HG02938 (cell line): ENCODE measurements at regions not wholly inside any gene's neighbourhood (a gene's known extent, or its start where the extent isn't known, plus 50 kb on each side); places are given as distances from the start of the nearest gene placed in this dataset.

ENCODE experiments used
- ATAC-seq: cut with Tn5 transposase; IDR thresholded peaks from one replicate; pipeline ENCODE4 v1.9.1; 2021; ENCODE audit warnings: mild to moderate bottlenecking, moderate library complexity; ENCODE audit not compliant: unreplicated experiment

DNA sequence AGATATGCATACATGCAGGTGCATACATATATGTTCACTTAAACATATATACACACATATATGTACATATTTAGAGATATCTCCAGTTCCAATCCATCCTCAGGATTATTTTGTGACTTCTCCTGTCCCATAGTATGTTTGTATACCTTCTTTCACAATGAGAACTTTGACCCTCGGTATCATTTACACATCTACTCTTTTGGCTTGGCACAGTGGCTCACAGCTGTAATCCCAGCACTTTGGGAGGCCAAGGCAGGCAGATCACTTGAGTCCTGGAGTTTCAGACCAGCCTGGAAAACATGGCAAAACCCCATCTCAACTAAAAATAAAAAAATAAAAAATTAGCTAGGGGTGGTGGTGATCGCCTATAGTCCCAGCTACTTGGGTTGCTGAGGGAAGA lies 148.1 kb upstream of the CCL2 start:
- no peak for ATAC-seq

DNA sequence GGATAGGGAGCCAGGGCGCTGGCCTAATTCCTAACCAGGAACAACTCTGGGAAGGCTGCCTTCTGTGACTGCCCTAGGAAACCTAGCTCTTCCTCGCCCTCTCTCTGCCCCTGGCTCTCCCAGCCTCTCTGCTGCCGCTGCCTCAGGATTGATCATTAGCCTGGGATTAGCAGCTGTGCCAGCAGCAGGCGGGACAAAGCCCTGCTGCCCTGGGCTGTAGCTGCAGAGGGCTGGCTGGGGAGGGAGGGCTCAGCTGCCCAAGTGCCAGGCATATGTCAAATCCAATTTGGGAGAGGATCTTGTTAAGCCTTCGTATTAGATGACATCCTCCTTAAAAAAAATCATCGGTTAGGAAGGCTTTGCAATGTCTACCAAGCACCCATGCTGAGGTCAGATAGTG lies 144.8 kb upstream of the CCL2 start:
- ATAC-seq = no peak

DNA sequence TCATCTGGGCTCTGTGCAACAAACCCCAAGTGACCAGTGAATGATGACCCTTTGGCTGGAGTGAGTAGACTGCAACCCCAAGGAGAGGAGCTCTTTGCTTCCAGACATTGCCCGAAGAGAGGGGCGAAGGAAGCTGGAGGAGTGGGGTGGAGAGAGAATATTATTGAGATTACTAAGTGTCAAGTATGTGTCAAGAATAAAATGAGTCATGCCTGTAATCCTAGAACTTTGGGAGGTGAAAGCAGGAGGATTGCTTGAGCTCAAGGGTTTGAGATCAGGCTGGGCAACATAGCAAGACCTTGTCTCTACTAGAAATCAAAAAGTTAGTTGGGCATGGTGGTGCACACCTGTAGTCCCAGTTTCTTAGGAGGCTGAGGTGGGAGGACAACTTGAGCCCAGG lies 142.0 kb upstream of the CCL2 start:
- ATAC-seq = no peak

DNA sequence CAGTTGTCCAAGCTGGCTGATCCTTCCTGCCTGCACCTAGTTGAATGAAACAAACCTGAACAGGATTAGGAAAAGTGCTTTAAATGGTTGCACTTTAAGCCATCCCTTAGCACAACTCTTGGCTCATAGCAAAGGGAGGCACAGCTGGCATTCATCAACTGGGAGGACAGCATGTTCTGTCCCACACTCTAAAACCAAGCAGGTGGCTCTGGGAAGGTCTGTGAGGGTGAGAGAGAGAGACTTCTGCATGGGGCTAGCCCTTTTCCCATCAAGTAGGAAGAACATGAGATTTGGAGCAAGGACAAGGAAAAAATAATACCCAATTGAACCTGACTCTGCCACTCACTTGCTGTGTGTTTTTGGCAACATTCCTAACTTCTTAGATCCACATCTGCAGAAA lies 140.9 kb upstream of the CCL2 start:
- no peak for ATAC-seq

DNA sequence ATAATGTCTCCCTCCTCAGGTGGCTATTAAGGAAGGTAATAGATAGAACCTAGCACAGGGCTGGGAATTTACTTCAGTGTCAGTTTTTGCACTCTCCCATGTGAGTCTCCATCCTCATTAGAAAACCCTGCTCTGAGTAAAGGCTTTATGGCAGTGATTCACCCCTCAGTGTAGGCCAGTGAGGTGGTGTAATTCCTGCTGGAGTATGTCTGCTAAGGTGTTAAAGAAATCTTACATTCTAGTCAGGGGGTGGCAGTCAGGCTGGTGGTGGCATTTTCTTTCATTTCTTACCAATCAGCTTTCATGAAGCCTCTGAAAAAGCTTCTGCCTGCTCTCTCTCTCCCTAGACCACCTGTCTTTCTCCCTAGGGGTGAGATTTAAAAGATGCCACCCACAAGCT lies 138.8 kb upstream of the CCL2 start:
- ATAC-seq = no peak

DNA sequence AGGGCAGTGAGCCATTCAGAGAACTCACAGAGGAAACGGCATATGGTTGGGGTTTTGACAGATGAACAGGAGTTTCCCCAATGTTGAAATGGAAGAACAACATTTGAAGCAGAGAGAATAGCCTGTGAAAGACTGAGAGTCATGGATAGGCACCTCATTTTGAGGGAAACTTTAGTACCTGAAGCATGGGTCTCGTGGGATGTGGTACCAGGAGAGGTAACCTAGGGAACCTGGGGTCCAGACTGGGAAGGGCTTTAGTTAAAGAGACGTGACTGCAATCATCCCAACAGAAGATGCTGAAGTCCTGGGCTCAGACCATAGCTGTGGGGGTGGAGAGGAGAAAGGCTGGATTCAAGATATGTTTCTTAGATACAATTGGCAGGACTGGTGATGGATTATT lies 137.8 kb upstream of the CCL2 start:
- no peak for ATAC-seq

DNA sequence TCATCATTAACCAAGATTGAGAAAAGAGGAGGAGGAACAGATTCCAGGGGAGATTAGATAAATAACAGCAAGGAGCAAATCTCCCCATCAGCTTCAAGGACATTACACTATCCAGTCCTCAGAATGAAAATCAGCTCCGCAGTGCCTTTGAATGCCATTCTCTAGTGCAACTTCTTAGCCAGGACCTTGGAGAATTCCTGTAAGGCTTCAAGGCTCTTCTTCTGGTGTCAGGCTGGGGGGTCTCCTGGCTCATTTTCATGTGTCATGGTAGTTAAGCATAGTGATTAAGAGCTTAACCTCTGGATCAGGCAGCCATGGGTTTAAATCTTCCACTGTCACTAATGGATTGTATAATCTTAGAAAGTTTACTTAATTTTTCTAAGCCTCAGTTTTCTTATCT lies 137.3 kb upstream of the CCL2 start:
- no peak for ATAC-seq

DNA sequence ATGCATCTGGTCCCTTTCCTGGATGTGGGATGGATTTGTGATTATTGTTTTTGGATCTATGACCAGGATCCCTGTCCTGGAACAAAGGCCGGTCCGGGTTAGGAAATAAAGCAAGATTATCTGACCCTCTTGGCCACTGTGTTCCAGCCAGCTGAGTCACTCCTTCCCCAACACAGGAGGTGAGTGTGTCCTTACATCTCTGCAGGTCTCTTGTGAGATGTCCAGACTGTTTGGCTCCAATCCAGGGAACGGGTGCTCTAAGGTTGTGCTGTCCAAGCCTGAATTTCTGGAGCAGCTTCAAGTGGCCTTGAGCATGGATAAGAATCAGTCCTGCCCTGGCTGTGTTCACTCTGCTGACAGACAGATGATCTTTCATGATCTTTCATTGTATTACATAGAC lies 136.5 kb upstream of the CCL2 start:
- no peak for ATAC-seq

DNA sequence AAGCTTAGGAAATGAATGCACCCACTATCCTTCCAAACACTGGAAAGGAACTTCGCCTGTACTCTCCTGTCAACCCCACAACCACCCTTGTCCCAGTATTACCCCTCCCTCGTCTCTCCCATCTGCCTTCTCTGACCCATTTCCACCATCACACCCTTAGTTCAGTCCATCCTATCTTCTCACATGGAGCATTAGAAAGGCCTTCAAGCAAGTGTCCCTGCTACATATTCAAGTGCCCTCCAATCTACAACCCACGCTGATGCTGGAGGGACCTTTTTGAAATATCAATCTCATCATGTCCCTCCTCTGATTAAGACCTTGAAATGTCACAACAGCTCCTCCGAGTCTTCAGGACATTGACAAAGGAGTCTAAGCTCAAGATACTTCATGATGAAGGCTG lies 133.8 kb upstream of the CCL2 start:
- no peak for ATAC-seq

DNA sequence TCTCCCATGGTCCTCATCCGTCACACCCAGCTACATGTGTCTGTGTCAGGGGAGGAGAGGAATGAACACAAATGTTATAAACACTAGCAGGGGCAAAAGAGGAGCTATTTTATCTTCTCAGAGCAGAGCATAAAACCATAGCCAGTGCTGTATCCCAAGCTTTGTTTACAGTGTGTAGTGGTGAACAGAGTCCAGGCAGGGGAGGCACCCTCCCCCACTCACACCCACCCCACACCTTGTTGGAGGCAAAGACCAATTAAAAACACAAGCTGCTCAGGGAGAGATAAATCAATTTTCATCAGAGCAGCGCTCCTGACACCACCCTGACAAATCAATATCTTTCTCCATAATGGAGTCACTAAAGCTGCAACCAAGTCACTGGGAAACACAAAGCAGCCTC lies 132.6 kb upstream of the CCL2 start:
- ATAC-seq = no peak

DNA sequence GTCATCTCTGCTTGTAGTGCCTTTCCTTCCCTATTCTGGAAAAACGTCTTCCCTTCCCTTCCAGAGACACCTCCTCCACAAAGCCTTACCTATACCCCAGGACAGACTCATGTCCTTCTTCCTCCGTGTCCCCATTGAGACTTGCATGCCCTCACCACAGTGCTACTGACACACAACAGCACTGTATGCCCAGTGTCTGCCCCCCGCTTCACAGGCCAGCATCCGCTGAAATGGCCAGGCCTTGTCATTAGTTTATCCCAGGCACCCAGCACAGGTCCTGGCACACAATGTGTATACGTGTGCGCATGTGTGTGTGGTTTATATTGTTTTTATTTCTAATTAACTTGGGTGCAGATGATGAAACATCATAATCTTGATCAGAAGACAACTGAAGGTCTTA lies 130.1 kb upstream of the CCL2 start:
- no peak for ATAC-seq

DNA sequence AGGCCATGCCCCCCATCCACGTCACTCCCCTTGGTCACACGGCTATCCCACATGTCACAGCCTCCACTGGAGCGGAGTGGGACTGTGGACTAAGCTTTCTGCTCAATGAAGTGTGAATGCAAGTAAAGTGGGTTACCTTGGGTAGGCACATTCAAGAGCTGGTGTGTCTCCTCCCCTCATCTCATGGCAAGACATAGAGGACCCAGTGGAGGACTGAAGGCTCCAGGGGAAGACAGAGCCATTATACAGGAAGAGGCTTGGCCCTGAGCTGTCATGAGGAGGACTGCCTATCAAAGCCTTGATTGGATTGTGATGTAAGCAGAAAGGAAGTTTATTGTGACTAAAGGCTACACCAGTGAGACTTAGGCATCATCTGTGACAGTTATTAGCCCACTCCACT lies 129.2 kb upstream of the CCL2 start:
- ATAC-seq = no peak

DNA sequence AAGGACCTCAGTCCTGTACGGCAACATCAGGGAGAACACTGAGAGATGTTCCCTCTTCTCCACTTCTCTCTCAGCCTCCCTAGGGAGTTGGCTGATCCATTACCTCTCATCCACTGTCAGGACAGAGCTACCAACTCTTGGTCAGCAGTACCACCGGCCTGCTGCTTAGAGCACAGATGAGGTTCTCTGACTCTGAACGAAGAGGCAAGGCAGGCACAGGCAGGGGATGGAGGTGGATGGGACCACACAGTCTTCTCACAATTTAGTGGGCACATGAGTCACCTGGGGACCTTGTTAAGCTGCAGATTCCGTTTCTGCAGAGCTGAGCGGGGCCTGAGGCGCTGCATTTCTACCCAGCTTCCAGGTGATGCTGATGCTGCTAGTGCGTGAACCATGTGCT lies 128.6 kb upstream of the CCL2 start:
- ATAC-seq = no peak

DNA sequence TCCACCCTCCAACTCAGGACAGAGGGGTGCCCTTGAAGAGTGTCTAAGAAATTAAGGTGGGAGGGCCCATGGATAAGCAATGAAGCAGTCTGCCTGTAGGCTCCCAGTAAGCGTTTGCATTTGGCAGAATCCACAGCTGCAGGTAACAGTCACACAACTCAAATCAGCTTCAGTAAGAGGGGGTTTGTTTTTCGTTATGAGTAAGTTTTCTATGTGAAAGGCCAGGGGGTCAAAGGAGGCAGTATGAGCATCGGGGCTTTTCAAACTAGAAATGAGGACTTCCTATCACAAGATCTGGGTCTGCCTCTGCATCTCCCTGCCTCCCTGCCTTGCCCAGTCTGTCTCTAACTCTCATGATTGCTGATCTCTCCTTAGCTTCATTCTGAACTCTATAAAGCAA lies 128.1 kb upstream of the CCL2 start:
- ATAC-seq = no peak

DNA sequence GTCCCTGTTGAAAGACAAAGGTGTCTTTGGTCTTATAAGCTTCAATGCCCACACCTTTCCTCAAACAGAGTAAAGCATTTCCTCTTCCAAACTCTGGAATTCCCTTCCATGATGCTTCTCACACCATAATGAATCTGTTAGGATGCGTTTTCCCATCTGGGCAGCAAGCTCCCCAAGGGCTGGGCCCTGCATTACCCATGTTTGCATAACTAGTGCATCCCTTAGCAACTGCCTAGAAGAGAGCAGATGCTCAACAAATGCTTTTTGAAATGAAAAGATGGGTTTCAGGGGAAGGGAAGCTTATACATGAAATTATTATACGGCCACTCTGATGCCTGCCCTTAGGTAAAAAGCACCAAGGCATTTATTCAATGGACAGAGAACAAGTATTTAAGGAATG lies 124.5 kb upstream of the CCL2 start:
- ATAC-seq = no peak

DNA sequence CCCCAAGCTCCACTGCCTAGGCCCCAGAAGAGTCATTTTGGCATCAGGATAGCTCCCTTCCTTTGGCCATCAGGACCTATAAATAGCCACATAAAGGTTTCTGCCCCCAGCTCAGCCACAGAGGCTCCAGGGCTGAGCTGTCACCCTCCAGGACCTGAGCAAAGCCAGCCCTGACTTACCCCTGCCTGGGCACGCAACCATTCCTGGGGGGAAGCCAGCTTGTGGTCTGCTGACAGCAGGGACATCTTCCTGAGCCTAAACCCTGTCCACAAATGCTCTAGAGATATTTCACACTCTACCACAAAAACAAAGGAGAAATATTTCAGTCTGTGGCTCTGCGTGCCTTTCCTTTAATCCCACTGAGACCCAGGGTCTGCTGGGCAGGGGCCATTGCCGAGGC lies 123.7 kb upstream of the CCL2 start:
- no peak for ATAC-seq

DNA sequence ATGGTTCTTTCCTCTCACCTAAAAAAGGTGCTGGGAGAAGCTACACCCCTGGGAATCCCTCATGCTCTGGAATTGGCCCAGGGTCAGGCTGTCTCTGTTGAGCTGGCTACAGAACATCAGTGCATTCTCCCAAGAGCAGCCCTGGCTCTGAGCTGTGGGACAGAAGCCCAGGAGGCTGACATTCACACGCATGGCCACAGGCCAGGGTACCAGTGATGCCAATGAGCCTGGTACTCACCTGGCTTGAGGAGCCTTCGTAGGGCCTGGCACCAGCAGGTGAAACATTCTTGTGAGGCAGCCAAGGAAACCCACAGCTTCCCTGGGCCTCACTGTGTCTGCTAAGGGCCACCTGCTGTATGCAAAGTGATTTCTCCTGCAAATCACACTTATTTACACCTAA lies 121.7 kb upstream of the CCL2 start:
- ATAC-seq = no peak

DNA sequence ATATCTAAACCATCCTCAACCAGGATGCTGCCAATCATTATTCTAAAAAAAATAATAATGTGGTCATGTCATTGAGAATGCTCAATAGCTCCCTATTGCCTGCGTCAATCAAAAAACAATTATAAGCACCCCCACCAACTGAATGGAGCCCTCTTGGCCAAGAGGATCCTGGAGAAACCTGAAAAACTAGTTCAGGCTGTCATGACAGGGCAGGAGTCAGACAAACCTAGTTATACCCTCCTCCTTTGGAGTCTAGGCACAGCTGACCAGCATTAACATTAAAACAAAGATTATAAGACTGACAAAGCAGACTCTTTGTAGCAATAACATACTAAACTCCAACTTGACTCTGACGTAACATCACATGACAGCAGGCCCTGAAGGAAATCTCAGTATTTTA lies 119.2 kb upstream of the CCL2 start:
- ATAC-seq = no peak

DNA sequence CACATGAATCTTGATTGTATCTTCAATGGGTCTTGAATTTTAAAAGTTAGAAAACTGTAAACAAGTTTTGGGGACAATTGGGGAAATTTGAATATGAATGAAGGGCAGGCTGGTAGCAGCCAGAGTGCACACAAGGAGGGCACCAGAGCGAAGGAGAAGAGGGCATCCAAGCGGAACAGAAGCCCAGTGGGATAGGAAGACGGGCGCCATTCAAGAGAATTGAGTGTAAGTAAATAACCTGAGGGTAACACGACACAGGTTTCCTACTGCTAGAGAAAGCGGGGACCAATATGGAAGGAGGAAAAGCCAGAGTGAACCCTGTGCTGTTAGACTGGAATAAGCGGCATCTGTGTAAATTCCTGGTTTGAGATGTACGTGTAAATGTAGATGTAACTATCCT lies 115.1 kb upstream of the CCL2 start:
- no peak for ATAC-seq

DNA sequence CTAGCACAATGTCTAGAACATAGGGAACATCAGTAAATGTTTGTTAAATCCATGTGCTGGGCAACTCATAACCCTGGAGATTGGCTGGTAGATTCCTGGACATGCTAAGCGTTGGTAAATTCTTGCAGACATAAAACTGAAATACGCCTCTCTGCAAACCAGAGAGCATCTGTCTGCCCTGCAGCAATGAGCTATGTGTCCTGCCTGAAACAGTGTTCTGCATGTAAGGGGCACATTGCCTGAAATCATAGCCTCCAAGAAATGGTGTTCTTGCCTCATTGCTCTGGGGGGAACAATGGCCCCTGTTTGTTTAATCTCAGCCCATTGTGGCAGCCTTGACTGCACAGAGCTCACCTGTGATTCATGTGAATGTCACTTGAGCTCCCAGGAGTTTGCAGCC lies 113.5 kb upstream of the CCL2 start:
- no peak for ATAC-seq

DNA sequence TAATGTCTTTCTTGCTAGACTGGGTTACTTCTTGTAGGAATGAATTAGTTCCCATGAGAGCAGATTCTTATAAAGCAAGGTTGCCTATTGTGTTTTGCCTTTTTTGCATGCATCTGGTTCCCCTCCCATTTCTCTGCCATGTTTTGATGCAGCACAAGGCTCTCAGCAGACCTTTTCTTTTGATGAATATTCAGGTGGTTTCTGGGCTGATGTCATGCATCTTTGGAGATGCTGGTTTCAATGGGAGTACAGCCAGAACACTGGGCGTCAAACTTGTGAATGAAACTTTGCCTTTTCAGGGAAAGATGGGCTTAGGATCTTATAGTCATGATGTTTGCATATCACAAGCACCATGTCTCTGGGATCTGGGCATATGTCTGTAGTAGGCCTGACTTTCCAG lies 111.7 kb upstream of the CCL2 start:
- ATAC-seq = no peak

DNA sequence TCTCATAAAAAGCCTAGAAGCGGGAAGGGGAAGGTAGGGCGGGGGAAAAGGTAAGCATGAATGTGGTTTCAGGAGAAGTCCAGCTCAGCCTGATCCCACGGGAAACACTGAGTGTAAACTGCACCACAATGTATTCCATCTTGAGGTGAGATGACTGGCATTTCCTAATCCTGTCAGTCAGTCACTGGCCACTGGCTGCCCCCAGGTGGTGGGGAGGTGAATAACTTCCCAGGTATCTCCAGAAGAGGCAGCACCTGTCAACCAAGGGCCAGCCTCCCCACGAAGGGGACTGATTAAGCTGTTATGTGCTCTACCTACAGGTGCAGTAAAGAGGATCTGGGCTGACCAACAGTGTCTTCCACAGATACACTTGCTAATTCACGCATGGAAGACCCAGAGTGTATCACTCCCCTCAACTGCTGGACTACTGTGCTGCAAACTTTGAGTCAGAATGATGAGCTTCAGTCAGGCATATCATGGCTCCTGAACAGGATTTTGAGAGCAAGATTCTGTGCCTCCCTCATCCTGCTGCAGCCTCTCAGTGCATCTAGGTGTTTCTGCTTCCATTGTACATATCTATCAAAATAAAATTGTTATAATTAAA lies 108.5 kb upstream of the CCL2 start:
- ATAC-seq = no peak

DNA sequence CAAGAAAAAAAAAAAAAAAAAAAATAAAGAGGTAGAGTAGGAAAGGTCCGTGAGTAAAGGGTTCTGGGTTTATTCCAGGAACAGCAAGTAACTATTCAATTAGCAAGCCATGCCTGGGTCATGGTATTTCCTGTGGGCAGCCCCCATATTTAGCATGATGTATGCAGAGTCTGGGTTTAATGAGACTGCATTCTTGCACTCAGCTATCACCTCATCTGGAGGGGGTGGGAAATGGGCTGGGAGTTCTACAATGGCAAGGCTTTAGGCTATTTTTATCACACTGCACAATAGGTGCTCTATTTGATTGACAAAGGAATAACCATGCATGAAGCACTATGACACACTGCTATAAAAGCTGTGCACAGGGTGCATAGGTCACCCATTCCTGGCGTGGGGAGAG lies 104.0 kb upstream of the CCL2 start:
- ATAC-seq = no peak

DNA sequence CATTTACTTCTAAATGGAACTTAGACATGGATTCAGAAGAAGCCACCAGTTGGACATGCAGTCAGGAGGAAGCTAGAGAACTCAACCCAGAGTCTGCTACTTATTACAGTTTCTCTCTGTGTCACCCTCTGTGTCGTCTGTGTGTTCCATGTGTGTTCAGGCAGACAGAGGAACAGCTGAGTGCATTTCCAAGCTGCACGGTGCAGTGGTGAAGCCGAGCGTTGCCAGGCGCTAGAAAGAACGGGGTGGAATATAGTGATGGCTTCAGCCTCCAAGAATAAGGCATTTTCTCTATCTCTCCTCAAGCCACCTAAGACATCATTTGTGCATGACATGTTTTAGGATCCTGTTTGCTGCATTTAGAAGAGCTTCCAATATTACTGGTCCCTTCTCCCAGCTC lies 101.1 kb upstream of the CCL2 start:
- ATAC-seq = no peak
